ENCODE measurements at regions not wholly inside any gene's neighbourhood (a gene's known extent, or its start where the extent isn't known, plus 50 kb on each side); places are given as distances from the start of the nearest gene placed in this dataset.

DNA sequence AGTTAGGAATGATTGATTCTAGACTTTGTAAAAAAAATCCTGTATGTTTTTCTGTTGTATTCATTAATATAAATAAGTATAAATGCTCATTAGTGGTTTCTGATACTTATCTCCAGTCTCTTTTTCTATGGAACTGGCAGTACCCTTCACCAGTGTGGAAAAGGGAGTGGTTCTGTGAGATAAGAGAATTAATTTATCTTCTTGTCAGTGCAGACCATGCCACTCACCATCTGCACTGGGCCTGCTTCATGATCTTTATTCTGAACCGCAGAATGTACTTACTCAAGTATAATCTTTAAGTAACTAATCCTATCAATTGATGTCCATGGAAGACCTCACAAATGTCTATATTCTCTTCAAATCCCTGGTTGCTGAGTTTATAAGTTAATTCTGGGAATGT lies 836.1 kb upstream of the CDH8 start:
- Mint-ChIP-seq H3K9me3 (peaks cover 0 to 41% (median 19%) of the 10 kb centered on the region in 8 donors), H3K4me3 (no peak overlapping the region)
- intact Hi-C loops (cut with micrococcal nuclease): loop anchor here (5.0 kb wide), 1 partner anchor 645 kb away; no protein-coding TSS in a partner anchor

DNA sequence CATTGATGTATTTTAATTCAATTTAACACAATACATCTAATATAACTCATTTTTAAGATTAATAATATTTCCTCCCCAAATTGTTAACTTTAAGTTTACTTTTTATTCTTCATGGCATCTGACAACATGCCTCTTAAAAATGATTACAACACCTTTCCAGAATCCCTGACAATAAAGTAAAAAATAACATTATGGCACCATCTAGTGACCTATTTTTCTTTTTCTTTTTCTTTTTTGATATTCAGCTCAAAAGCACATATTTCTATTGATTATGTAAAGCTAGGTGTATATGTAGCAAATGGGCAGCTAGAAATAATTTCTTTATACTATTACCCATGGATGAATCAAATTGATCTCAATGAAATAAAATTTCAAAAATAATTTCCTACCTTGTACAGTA lies 834.3 kb upstream of the CDH8 start:
- ChIA-PET POLR2A (ENCODE audit: partially characterized antibody) (no interaction called here), CTCF (ENCODE audit: partially characterized antibody) (no interaction called here)
- Mint-ChIP-seq H3K36me3 (no peaks in the 10 kb centered on the region), H3K27me3 (no peaks in the 10 kb centered on the region), H3K9me3 (peaks cover 0 to 34% (median 16%) of the 10 kb centered on the region in 8 donors), H3K27ac (no peak overlapping the region), H3K4me3 (no peak overlapping the region), H3K4me1 (no peaks in the 10 kb centered on the region)
- DNase-seq: no peak
- H3K4me1 ChIP-seq (ENCODE audit: insufficient read depth, low read length): no peaks in the 10 kb centered on the region
- H3K9me3 ChIP-seq (ENCODE audit: control insufficient read depth in 1 of 2, low read length in 2 of 2): no peaks in the 10 kb centered on the region
- H3K36me3 ChIP-seq (ENCODE audit: insufficient read depth, low read length): no peaks in the 10 kb centered on the region
- no peak overlapping the region for H3K27ac ChIP-seq (ENCODE audit: low read depth, low read length)
- intact Hi-C loops (cut with micrococcal nuclease): loop anchor here (5.0 kb wide), 1 partner anchor 643 kb away; no protein-coding TSS in a partner anchor
- H3K27me3 ChIP-seq (ENCODE audit: insufficient read depth, low read length): no peaks in the 10 kb centered on the region
- H3K4me3 ChIP-seq (ENCODE audit: low read length in 2 of 2): no peak overlapping the region

More for the DNA sequence above, 836.1 kb upstream of the CDH8 start:
- H3K4me3 ChIP-seq (ENCODE audit: low read length in 2 of 2): no peak overlapping the region
- no peak for DNase-seq
- no peaks in the 10 kb centered on the region for H3K36me3 Mint-ChIP-seq
- no peaks in the 10 kb centered on the region for H3K27me3 ChIP-seq (ENCODE audit: insufficient read depth, low read length)
- H3K27me3 Mint-ChIP-seq: no peaks in the 10 kb centered on the region
- no peaks in the 10 kb centered on the region for H3K4me1 Mint-ChIP-seq
- ChIA-PET POLR2A (ENCODE audit: partially characterized antibody) (no interaction called here), CTCF (ENCODE audit: partially characterized antibody) (no interaction called here)
- no peaks in the 10 kb centered on the region for H3K4me1 ChIP-seq (ENCODE audit: insufficient read depth, low read length)
- no peaks in the 10 kb centered on the region for H3K9me3 ChIP-seq (ENCODE audit: control insufficient read depth in 1 of 2, low read length in 2 of 2)
- H3K27ac ChIP-seq (ENCODE audit: low read depth, low read length): no peak overlapping the region
- no peak overlapping the region for H3K27ac Mint-ChIP-seq
- H3K36me3 ChIP-seq (ENCODE audit: insufficient read depth, low read length): no peaks in the 10 kb centered on the region

DNA sequence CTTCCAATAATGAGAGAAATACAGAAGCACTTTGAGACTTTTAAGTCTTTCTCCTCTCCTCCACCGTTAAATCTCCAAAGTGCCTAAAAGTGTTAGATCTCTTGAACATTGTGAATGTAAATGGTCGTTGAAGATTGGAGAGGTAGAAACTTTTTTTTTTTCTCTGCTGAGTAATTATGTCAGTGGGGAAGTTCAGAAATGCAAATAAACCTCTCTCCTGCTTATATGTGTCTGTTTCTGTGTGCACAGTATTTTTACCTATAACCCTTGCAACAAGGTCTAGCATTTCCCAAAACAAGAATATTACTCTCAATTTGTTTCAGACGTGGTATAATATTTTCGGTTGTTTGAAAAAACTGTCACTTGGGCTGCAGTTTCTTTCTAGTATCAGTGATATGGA lies 833.6 kb upstream of the CDH8 start:
- CTCF ChIA-PET (ENCODE audit: partially characterized antibody): no interaction called here
- intact Hi-C loops (cut with micrococcal nuclease): loop anchor here (5.0 kb wide), 1 partner anchor 643 kb away; no protein-coding TSS in a partner anchor
- no peaks in the 10 kb centered on the region for H3K27me3 Mint-ChIP-seq
- no peak overlapping the region for H3K4me3 Mint-ChIP-seq
- POLR2A ChIA-PET (ENCODE audit: partially characterized antibody): no interaction called here
- no peak for DNase-seq
- no peaks in the 10 kb centered on the region for H3K4me1 ChIP-seq (ENCODE audit: insufficient read depth, low read length)
- H3K27ac ChIP-seq (ENCODE audit: low read depth, low read length): no peak overlapping the region
- no peak overlapping the region for H3K4me3 ChIP-seq (ENCODE audit: low read length in 2 of 2)
- no peak overlapping the region for H3K27ac Mint-ChIP-seq
- no peaks in the 10 kb centered on the region for H3K9me3 ChIP-seq (ENCODE audit: control insufficient read depth in 1 of 2, low read length in 2 of 2)
- no peaks in the 10 kb centered on the region for H3K4me1 Mint-ChIP-seq
- no peaks in the 10 kb centered on the region for H3K36me3 ChIP-seq (ENCODE audit: insufficient read depth, low read length)
- no peaks in the 10 kb centered on the region for H3K36me3 Mint-ChIP-seq
- H3K9me3 Mint-ChIP-seq: peaks cover 0 to 28% (median 11%) of the 10 kb centered on the region in 8 donors
- no peaks in the 10 kb centered on the region for H3K27me3 ChIP-seq (ENCODE audit: insufficient read depth, low read length)

DNA sequence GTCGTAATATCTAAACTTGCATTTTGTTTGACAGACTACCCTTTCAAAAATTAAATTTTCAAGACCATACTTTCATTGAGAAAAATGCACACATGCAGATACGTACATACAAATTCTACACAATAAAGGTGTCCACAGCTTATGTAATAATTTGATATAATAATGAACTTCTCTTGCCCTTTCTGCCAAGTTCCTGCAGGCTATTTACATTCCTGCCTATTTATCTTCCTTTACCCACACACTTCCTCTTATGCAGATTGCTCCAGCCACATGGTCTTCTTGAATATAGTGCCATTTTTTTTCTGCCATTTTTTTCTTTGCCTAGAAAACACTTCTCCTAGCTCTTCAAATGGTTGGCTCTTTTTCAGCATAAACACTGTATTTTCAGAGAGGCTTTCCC lies 826.9 kb upstream of the CDH8 start:
- intact Hi-C loops (cut with micrococcal nuclease): no loop called here
- ChIA-PET CTCF (ENCODE audit: partially characterized antibody) (no interaction called here), POLR2A (ENCODE audit: partially characterized antibody) (no interaction called here)
- Histone ChIP-seq H3K36me3 (ENCODE audit: insufficient read depth, low read length) (no peaks in the 10 kb centered on the region), H3K9me3 (ENCODE audit: control insufficient read depth in 1 of 2, low read length in 2 of 2) (peaks cover 0 to 14% of the 10 kb centered on the region in 2 donors), H3K4me3 (ENCODE audit: low read length in 2 of 2) (no peak overlapping the region), H3K27ac (ENCODE audit: low read depth, low read length) (no peak overlapping the region), H3K4me1 (ENCODE audit: insufficient read depth, low read length) (no peaks in the 10 kb centered on the region), H3K27me3 (ENCODE audit: insufficient read depth, low read length) (no peaks in the 10 kb centered on the region)
- Mint-ChIP-seq H3K27me3 (no peaks in the 10 kb centered on the region), H3K36me3 (no peaks in the 10 kb centered on the region), H3K4me3 (no peak overlapping the region), H3K27ac (no peak overlapping the region), H3K9me3 (peaks cover 2 to 45% (median 24%) of the 10 kb centered on the region in 8 donors), H3K4me1 (no peaks in the 10 kb centered on the region)
- no peak for DNase-seq

DNA sequence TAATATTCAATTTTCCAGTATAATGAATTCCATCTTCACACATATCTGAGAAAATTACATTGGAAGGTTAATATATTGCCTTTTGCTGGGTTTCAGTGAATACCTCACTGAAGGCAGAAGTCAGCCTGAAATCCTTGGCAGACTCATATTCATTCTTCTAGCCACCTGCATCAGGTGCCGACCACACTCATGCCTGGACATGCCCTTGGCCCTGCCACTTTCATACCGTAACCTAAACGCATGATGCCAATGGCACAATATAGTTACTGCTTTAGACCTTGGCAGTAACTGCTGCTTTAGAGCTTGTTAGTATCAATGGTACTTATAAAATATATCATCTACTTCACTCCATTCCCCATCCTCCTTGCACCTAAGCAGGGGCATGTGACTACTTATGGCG lies 817.6 kb upstream of the CDH8 start:
- Mint-ChIP-seq H3K9me3 (peaks cover 0 to 37% (median 16%) of the 10 kb centered on the region in 8 donors), H3K36me3 (no peaks in the 10 kb centered on the region)

DNA sequence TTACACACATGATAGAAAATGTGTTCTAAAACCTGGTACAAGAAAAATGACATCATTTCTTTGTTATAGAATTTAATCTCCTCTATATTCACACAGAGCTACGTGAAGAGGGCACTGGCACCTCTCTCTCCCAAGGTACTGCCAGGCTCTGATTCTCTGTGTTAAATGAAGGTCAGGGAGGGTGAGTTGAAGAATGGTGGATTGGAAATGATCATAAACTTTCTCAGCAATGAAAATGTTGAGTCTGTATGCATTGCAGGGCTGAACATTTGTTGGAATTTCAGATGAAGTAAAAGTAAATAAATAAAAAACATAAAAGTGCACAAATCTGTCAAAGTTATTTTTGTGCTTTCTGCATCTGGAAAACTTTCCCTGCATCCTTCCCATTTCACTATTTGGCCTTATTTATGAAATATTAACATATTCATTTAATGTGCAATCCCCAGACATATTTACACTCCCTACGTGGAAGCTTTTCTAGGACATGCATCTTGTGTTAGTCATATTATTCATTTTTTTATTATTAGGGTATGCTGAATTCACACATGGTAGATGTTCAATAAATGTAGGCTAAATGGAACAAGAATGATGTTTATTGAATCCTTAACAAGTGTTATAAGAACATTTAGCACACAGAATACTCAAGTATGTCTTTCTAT lies 810.3 kb upstream of the CDH8 start:
- Histone ChIP-seq H3K36me3 (ENCODE audit: insufficient read depth, low read length) (no peaks in the 10 kb centered on the region), H3K9me3 (ENCODE audit: control insufficient read depth in 1 of 2, low read length in 2 of 2) (no peaks in the 10 kb centered on the region), H3K4me3 (ENCODE audit: low read length in 2 of 2) (no peak overlapping the region), H3K27ac (ENCODE audit: low read depth, low read length) (no peak overlapping the region), H3K27me3 (ENCODE audit: insufficient read depth, low read length) (no peaks in the 10 kb centered on the region), H3K4me1 (ENCODE audit: insufficient read depth, low read length) (no peaks in the 10 kb centered on the region)
- DNase-seq: no peak
- Mint-ChIP-seq H3K36me3 (no peaks in the 10 kb centered on the region), H3K27me3 (no peaks in the 10 kb centered on the region), H3K4me1 (no peaks in the 10 kb centered on the region), H3K9me3 (peaks cover 0 to 46% (median 28%) of the 10 kb centered on the region in 8 donors), H3K27ac (no peak overlapping the region), H3K4me3 (no peak overlapping the region)
- intact Hi-C loops (cut with micrococcal nuclease): no loop called here
- CTCF ChIA-PET (ENCODE audit: partially characterized antibody): no interaction called here
- POLR2A ChIA-PET (ENCODE audit: partially characterized antibody): no interaction called here

More for the DNA sequence above, 817.6 kb upstream of the CDH8 start:
- no peaks in the 10 kb centered on the region for H3K27me3 ChIP-seq (ENCODE audit: insufficient read depth, low read length)
- no peak overlapping the region for H3K4me3 ChIP-seq (ENCODE audit: low read length in 2 of 2)
- intact Hi-C loops (cut with micrococcal nuclease): no loop called here
- no peak overlapping the region for H3K27ac ChIP-seq (ENCODE audit: low read depth, low read length)
- ChIA-PET CTCF (ENCODE audit: partially characterized antibody) (no interaction called here), POLR2A (ENCODE audit: partially characterized antibody) (no interaction called here)
- H3K27me3 Mint-ChIP-seq: no peaks in the 10 kb centered on the region
- H3K36me3 ChIP-seq (ENCODE audit: insufficient read depth, low read length): no peaks in the 10 kb centered on the region
- no peak overlapping the region for H3K27ac Mint-ChIP-seq
- no peak for DNase-seq
- no peaks in the 10 kb centered on the region for H3K4me1 Mint-ChIP-seq
- peaks cover 0 to under 1% of the 10 kb centered on the region in 2 donors for H3K9me3 ChIP-seq (ENCODE audit: control insufficient read depth in 1 of 2, low read length in 2 of 2)
- no peaks in the 10 kb centered on the region for H3K4me1 ChIP-seq (ENCODE audit: insufficient read depth, low read length)
- no peak overlapping the region for H3K4me3 Mint-ChIP-seq

DNA sequence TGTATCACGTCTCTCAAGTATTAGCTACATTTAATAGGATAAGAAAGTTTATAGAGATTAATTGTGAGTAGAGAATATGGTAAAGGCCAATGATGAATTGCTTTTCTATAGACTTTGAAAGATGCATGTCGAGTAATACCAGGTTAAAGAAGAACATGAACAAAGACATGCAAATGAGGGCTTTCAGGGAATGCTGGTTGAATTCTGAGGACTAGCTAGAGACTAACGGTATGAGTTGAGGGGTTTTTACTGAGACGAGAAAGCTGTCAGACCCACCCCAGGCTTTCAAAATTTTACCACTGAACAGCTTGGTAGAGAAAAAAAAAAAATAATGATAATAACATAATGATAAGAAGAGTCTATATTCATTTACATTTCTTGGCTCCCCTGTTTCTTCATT lies 796.0 kb upstream of the CDH8 start:
- intact Hi-C loops (cut with micrococcal nuclease): no loop called here
- POLR2A ChIA-PET (ENCODE audit: partially characterized antibody): no interaction called here

More for the DNA sequence above, 796.0 kb upstream of the CDH8 start:
- Histone ChIP-seq H3K4me3 (ENCODE audit: low read length in 2 of 2) (no peak overlapping the region), H3K36me3 (ENCODE audit: insufficient read depth, low read length) (no peaks in the 10 kb centered on the region), H3K27me3 (ENCODE audit: insufficient read depth, low read length) (no peaks in the 10 kb centered on the region), H3K9me3 (ENCODE audit: control insufficient read depth in 1 of 2, low read length in 2 of 2) (no peaks in the 10 kb centered on the region), H3K4me1 (ENCODE audit: insufficient read depth, low read length) (no peaks in the 10 kb centered on the region), H3K27ac (ENCODE audit: low read depth, low read length) (no peak overlapping the region)
- Mint-ChIP-seq H3K4me3 (no peak overlapping the region), H3K36me3 (no peaks in the 10 kb centered on the region), H3K27me3 (no peaks in the 10 kb centered on the region), H3K9me3 (peaks cover 4 to 46% (median 19%) of the 10 kb centered on the region in 8 donors), H3K4me1 (no peaks in the 10 kb centered on the region), H3K27ac (no peak overlapping the region)
- no peak for DNase-seq
- CTCF ChIA-PET (ENCODE audit: partially characterized antibody): no interaction called here
